Astrocyte (in vitro differentiated cells and primary cell): ENCODE measurements at regions not wholly inside any gene's neighbourhood (a gene's known extent, or its start where the extent isn't known, plus 50 kb on each side); places are given as distances from the start of the nearest gene placed in this dataset.
"Not testable (repeated sequence)": the region's sequence is repeated elsewhere in the genome, so short reads cannot be mapped to it uniquely, and the experiment has no call there.

Experiments used
- DNase-seq: peaks from one replicate; pipeline ENCODE4 v3.0.0-alpha.2; 2010; ENCODE audit warnings: low read depth
- FAIRE-seq: peaks from 2 replicates; lab custom pipeline; 2011; peaks lifted over from hg19 to GRCh38; lab: Jason Lieb, UNC
- H2AFZ ChIP-seq: 2 replicates; pipeline ENCODE4 v1.6.0; 2012; ENCODE audit warnings: low read depth, low read length, inconsistent platforms
- H3K27ac ChIP-seq: 2 replicates; pipeline ENCODE4 v1.5.1; 2011; ENCODE audit warnings: low read depth, low read length, inconsistent platforms
- H3K27me3 ChIP-seq: 2 replicates; pipeline ENCODE4 v1.6.0; 2011; ENCODE audit warnings: low read length, inconsistent platforms; ENCODE audit not compliant: insufficient read depth
- H3K36me3 ChIP-seq: 2 replicates; pipeline ENCODE4 v1.5.1; 2011; ENCODE audit warnings: low read length, inconsistent platforms; ENCODE audit not compliant: insufficient read depth
- H3K4me1 ChIP-seq: 2 replicates; pipeline ENCODE4 v1.5.1; 2011; ENCODE audit warnings: low read length, inconsistent platforms; ENCODE audit not compliant: insufficient read depth
- H3K4me2 ChIP-seq: 2 replicates; pipeline ENCODE4 v1.6.0; 2012; ENCODE audit warnings: low read length, inconsistent platforms
- H3K4me3 ChIP-seq: 2 replicates; pipeline ENCODE4 v1.5.1; 2011; ENCODE audit warnings: low read depth, mild to moderate bottlenecking, low read length, inconsistent platforms; ENCODE audit not compliant: insufficient read depth
- H3K79me2 ChIP-seq: 2 replicates; pipeline ENCODE4 v1.6.0; 2012; ENCODE audit warnings: mild to moderate bottlenecking, low read length, inconsistent platforms; ENCODE audit not compliant: insufficient read depth
- H3K9ac ChIP-seq: 2 replicates; pipeline ENCODE4 v1.6.0; 2012; ENCODE audit warnings: mild to moderate bottlenecking, low read length, inconsistent platforms
- H3K9me3 ChIP-seq: 2 replicates; pipeline ENCODE4 v1.5.1; 2012; ENCODE audit warnings: low read depth, mild to moderate bottlenecking, low read length, inconsistent platforms; ENCODE audit not compliant: insufficient read depth
- H4K20me1 ChIP-seq: 2 replicates; pipeline ENCODE4 v1.6.0; 2012; ENCODE audit warnings: low read length, inconsistent platforms; ENCODE audit not compliant: insufficient read depth
- H3K27ac Mint-ChIP-seq: one replicate; pipeline ENCODE4 v1.8.0; 2021; ENCODE audit warnings: mild to moderate bottlenecking, mixed read lengths; ENCODE audit not compliant: unreplicated experiment
- H3K27me3 Mint-ChIP-seq: one replicate; pipeline ENCODE4 v1.8.0; 2021; ENCODE audit warnings: low read depth, mixed read lengths; ENCODE audit not compliant: unreplicated experiment
- H3K36me3 Mint-ChIP-seq: one replicate; pipeline ENCODE4 v1.8.0; 2021; ENCODE audit warnings: low read depth, mixed read lengths; ENCODE audit not compliant: unreplicated experiment
- H3K4me1 Mint-ChIP-seq: one replicate; pipeline ENCODE4 v1.8.0; 2021; ENCODE audit warnings: low read depth, mixed read lengths; ENCODE audit not compliant: unreplicated experiment
- H3K4me3 Mint-ChIP-seq: one replicate; pipeline ENCODE4 v1.8.0; 2021; ENCODE audit warnings: mild to moderate bottlenecking, moderate library complexity, mixed read lengths; ENCODE audit not compliant: unreplicated experiment
- H3K9me3 Mint-ChIP-seq: one replicate; pipeline ENCODE4 v1.8.0; 2021; ENCODE audit warnings: mild to moderate bottlenecking, mixed read lengths; ENCODE audit not compliant: unreplicated experiment
- CTCF ChIP-seq: IDR thresholded peaks from 2 replicates; pipeline ENCODE4 v1.5.1; 2011; ENCODE audit warnings: low read depth, mild to moderate bottlenecking, inconsistent platforms, low read length, moderate library complexity; ENCODE audit not compliant: insufficient read depth
- EZH2 ChIP-seq: IDR thresholded peaks from 2 replicates; pipeline ENCODE4 v1.6.1; 2012; ENCODE audit warnings: mild to moderate bottlenecking, low read length, inconsistent platforms; ENCODE audit not compliant: insufficient read depth

DNA sequence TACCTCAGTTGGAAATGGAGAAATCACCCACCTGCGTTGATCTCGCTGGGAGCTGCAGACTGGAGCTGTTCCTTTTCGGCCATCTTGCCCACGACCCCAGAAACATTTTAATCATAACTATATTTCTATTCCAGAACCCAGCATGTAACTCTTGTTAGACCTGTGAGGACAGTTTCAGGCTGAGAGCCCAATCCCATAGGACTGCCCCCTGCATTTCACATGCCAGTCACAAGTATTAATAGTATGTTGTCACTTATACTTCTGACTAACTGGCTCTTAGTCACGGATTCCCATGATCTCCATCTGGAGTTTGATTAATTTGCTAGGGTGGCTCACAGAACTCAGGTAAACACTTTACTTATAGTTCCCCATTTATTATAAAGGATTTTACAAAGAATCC, 60.6 kb upstream of the PRNP start:
- no peak overlapping the region for H3K9ac ChIP-seq
- Mint-ChIP-seq H3K9me3 (peaks cover 14% of the 10 kb centered on the region), H3K36me3 (no peaks in the 10 kb centered on the region), H3K4me1 (no peaks in the 10 kb centered on the region), H3K27ac (no peak overlapping the region), H3K27me3 (peaks cover 11% of the 10 kb centered on the region), H3K4me3 (no peak overlapping the region)
- no peaks in the 10 kb centered on the region for H3K9me3 ChIP-seq
- DNase-seq (no peak), FAIRE-seq (no peak)
- H2AFZ ChIP-seq: no peak overlapping the region
- no peaks in the 10 kb centered on the region for H3K79me2 ChIP-seq
- no peaks in the 10 kb centered on the region for H3K27me3 ChIP-seq
- H3K4me1 ChIP-seq: no peaks in the 10 kb centered on the region
- TF ChIP-seq CTCF: no peak
- TF ChIP-seq EZH2: no peak
- no peaks in the 10 kb centered on the region for H3K36me3 ChIP-seq
- no peak overlapping the region for H3K4me2 ChIP-seq
- no peak overlapping the region for H3K4me3 ChIP-seq
- no peaks in the 10 kb centered on the region for H4K20me1 ChIP-seq
- H3K27ac ChIP-seq: no peak overlapping the region

- H3K4me3 Mint-ChIP-seq: not testable (repeated sequence)
These were observed 61.5 kb upstream of the PRNP start for GRCh38 chr20:4624675-4625336.

DNA sequence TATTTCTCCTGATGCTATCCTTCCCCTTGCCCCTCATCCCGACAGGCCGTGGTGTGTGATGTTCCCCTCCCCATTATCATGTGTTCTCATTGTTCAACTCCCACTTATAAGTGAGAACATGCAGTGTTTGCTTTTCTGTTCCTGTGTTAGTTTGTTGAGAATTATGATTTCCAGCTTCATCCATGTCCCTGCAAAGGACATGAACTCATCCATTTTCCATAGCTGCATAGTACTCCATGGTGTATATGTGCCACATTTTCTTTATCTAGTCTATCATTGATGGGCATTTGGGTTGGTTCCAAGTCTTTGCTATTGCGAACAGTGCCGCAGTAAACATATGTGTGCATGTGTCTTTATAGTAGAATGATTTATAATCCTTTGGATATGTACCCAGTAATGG, 67.1 kb upstream of the PRNP start:
- not testable (repeated sequence) for FAIRE-seq

More at GRCh38 chr20:4624675-4625336, 61.5 kb upstream of the PRNP start:
- not testable (repeated sequence) for H3K36me3 ChIP-seq, H4K20me1 ChIP-seq, H2AFZ ChIP-seq, H3K9ac ChIP-seq, H3K27me3 ChIP-seq, H3K9me3 ChIP-seq, H3K4me1 ChIP-seq, FAIRE-seq, H3K79me2 ChIP-seq, H3K4me2 ChIP-seq, DNase-seq, H3K27ac ChIP-seq, H3K4me1 Mint-ChIP-seq, H3K4me3 ChIP-seq, H3K27ac Mint-ChIP-seq, H3K36me3 Mint-ChIP-seq
- Mint-ChIP-seq H3K27me3 (peaks cover 11% of the 10 kb centered on the region), H3K9me3 (peaks cover 14% of the 10 kb centered on the region)

More for the DNA sequence above, 67.1 kb upstream of the PRNP start:
- peaks cover 13% of the 10 kb centered on the region for H3K27me3 Mint-ChIP-seq
- not testable (repeated sequence) for H3K79me2 ChIP-seq, H4K20me1 ChIP-seq, H3K4me3 ChIP-seq, H3K4me1 Mint-ChIP-seq, H3K4me2 ChIP-seq, H2AFZ ChIP-seq, H3K9ac ChIP-seq, H3K4me1 ChIP-seq, H3K27ac ChIP-seq, H3K27me3 ChIP-seq, H3K9me3 ChIP-seq, H3K36me3 Mint-ChIP-seq, H3K36me3 ChIP-seq, DNase-seq, H3K27ac Mint-ChIP-seq
- peaks cover 19% of the 10 kb centered on the region for H3K9me3 Mint-ChIP-seq
- peak overlapping the region; percentile 14 for H3K4me3 Mint-ChIP-seq
